GM23338 (cell line): ENCODE measurements at regions not wholly inside any gene's neighbourhood (a gene's known extent, or its start where the extent isn't known, plus 50 kb on each side); places are given as distances from the start of the nearest gene placed in this dataset.

Experiments
- ATAC-seq: fragments of 200-7000 bp; cut with Tn5 transposase; 3 replicates; pipeline ENCODE4 v1.9.1; 2020
- DNase-seq: peaks from one replicate; pipeline ENCODE4 v3.0.0-alpha.2; 2015; ENCODE audit warnings: low spot score
- H2AFZ ChIP-seq: fragments of 200-600 bp; sonication (generic); 2 replicates; pipeline ENCODE4 v1.8.0; 2016; ENCODE audit warnings: antibody characterized with exemption, mild to moderate bottlenecking, moderate library complexity
- H3F3A ChIP-seq: fragments of 200-600 bp; sonication (generic); replicated peaks from 2 replicates; pipeline ENCODE4 v1.8.0; 2017; ENCODE audit warnings: antibody characterized with exemption, mixed run types, low read depth
- H3K27ac ChIP-seq: fragments of 200-600 bp; sonication (generic); 2 replicates; pipeline ENCODE4 v1.6.1; 2016; ENCODE audit warnings: low read depth
- H3K27me3 ChIP-seq: fragments of 200-600 bp; sonication (generic); 2 replicates; pipeline ENCODE4 v1.8.0; 2016; ENCODE audit warnings: mild to moderate bottlenecking, mixed run types, moderate library complexity; ENCODE audit not compliant: insufficient read depth
- H3K36me3 ChIP-seq: fragments of 200-600 bp; sonication (generic); 2 replicates; pipeline ENCODE4 v1.8.0; 2016; ENCODE audit warnings: mild to moderate bottlenecking; ENCODE audit not compliant: insufficient read depth
- H3K4me1 ChIP-seq: fragments of 200-600 bp; sonication (generic); 2 replicates; pipeline ENCODE4 v1.8.0; 2016; ENCODE audit warnings: mild to moderate bottlenecking, moderate library complexity; ENCODE audit not compliant: insufficient read depth
- H3K4me2 ChIP-seq: fragments of 200-600 bp; sonication (generic); 2 replicates; pipeline ENCODE4 v1.7.1; 2017; ENCODE audit warnings: mixed run types
- H3K4me3 ChIP-seq: fragments of 200-600 bp; sonication (generic); 2 replicates; pipeline ENCODE4 v1.6.1; 2016; ENCODE audit warnings: mixed run types
- H3K79me2 ChIP-seq: fragments of 200-600 bp; sonication (generic); replicated peaks from 2 replicates; pipeline ENCODE4 v1.8.0; 2017; ENCODE audit warnings: mild to moderate bottlenecking; ENCODE audit not compliant: insufficient read depth
- H3K9me2 ChIP-seq: fragments of 200-600 bp; sonication (generic); 2 replicates; pipeline ENCODE4 v1.8.0; 2017; ENCODE audit not compliant: insufficient read depth
- H4K20me1 ChIP-seq: fragments of 200-600 bp; sonication (generic); replicated peaks from 2 replicates; pipeline ENCODE4 v1.8.0; 2017; ENCODE audit warnings: mild to moderate bottlenecking; ENCODE audit not compliant: insufficient read depth
- H3K27ac Mint-ChIP-seq: 2 replicates; pipeline ENCODE4 v1.8.0; 2020; ENCODE audit warnings: inconsistent platforms, mild to moderate bottlenecking, moderate library complexity, mixed read lengths
- H3K27me3 Mint-ChIP-seq: 3 replicates; pipeline ENCODE4 v1.8.0; 2022; ENCODE audit warnings: low read depth, mild to moderate bottlenecking, moderate library complexity, mixed read lengths, inconsistent platforms; ENCODE audit not compliant: insufficient read depth, poor library complexity
- H3K36me3 Mint-ChIP-seq: 3 replicates; pipeline ENCODE4 v1.8.0; 2021; ENCODE audit warnings: low read depth, mild to moderate bottlenecking, inconsistent platforms, moderate library complexity, mixed read lengths
- H3K4me1 Mint-ChIP-seq: 3 replicates; pipeline ENCODE4 v1.8.0; 2020; ENCODE audit warnings: mild to moderate bottlenecking, inconsistent platforms, mixed read lengths
- H3K4me3 Mint-ChIP-seq: 3 replicates; pipeline ENCODE4 v1.8.0; 2021; ENCODE audit warnings: moderate library complexity, mild to moderate bottlenecking, inconsistent platforms, mixed read lengths
- H3K9me3 Mint-ChIP-seq: 3 replicates; pipeline ENCODE4 v1.8.0; 2020; ENCODE audit warnings: moderate library complexity, mild to moderate bottlenecking, inconsistent platforms, mixed read lengths
- CREB1 ChIP-seq: fragments of 250-450 bp; sonication (Bioruptor Pico); IDR thresholded peaks from 2 replicates; pipeline ENCODE4 v1.5.0; 2020; ENCODE audit warnings: low read depth, mild to moderate bottlenecking, moderate library complexity
- CTCF ChIP-seq, 2 experiments: fragments of 200-600 bp in 1 of 2; sonication (generic) in 1 of 2; conservative IDR thresholded peaks; 2 replicates each; pipeline versions ENCODE4 v1.5.1 to v1.6.1; 2016 to 2017; ENCODE audit warnings: antibody characterized with exemption in 2 of 2, low read depth in 2 of 2, mild to moderate bottlenecking in 2 of 2, moderate library complexity in 1 of 2
- EZH2 ChIP-seq: fragments of 200-600 bp; sonication (generic); IDR thresholded peaks from one replicate; pipeline ENCODE4 v1.8.0; 2017; ENCODE audit warnings: antibody characterized with exemption, mild to moderate bottlenecking, low read depth; ENCODE audit not compliant: unreplicated experiment
- EZH2phosphoT487 ChIP-seq: fragments of 200-600 bp; sonication (generic); IDR thresholded peaks from one replicate; pipeline ENCODE4 v1.8.1; 2018; ENCODE audit warnings: antibody characterized with exemption; ENCODE audit not compliant: unreplicated experiment
- JUNB ChIP-seq: IDR thresholded peaks from one replicate; pipeline ENCODE4 v1.6.1; 2016; ENCODE audit warnings: antibody characterized with exemption; ENCODE audit not compliant: unreplicated experiment
- NANOG ChIP-seq: IDR thresholded peaks from 2 replicates; pipeline ENCODE4 v1.6.1; 2016; ENCODE audit warnings: antibody characterized with exemption, borderline replicate concordance
- POLR2AphosphoS5 ChIP-seq: IDR thresholded peaks from 2 replicates; pipeline ENCODE4 v1.6.1; 2016; ENCODE audit warnings: antibody characterized with exemption, low read depth
- STAT1 ChIP-seq: IDR thresholded peaks from one replicate; pipeline ENCODE4 v1.6.1; 2016; ENCODE audit warnings: antibody characterized with exemption; ENCODE audit not compliant: unreplicated experiment
- ZNF114 ChIP-seq: fragments of 250-450 bp; sonication (Bioruptor Pico); IDR thresholded peaks from 2 replicates; pipeline ENCODE4 v1.5.0; 2020; ENCODE audit warnings: mild to moderate bottlenecking, moderate library complexity
- ZNF331 ChIP-seq: fragments of 250-450 bp; sonication (Bioruptor Pico); IDR thresholded peaks from 2 replicates; pipeline ENCODE4 v1.5.0; 2020; ENCODE audit warnings: low read depth, mild to moderate bottlenecking, moderate library complexity
- TF ChIP-seq, protein P1 (sequence below): IDR thresholded peaks from 2 replicates; pipeline ENCODE4 v1.6.1; 2016; ENCODE audit warnings: antibody characterized with exemption
- TF ChIP-seq, protein P2 (sequence below): fragments of 250-450 bp; sonication (Bioruptor Pico); IDR thresholded peaks from 2 replicates; pipeline ENCODE4 v1.5.0; 2020; ENCODE audit warnings: mild to moderate bottlenecking, moderate library complexity
- TF ChIP-seq, protein P3 (sequence below): IDR thresholded peaks from one replicate; pipeline ENCODE4 v1.6.1; 2018; ENCODE audit warnings: antibody characterized with exemption; ENCODE audit not compliant: unreplicated experiment

DNA sequence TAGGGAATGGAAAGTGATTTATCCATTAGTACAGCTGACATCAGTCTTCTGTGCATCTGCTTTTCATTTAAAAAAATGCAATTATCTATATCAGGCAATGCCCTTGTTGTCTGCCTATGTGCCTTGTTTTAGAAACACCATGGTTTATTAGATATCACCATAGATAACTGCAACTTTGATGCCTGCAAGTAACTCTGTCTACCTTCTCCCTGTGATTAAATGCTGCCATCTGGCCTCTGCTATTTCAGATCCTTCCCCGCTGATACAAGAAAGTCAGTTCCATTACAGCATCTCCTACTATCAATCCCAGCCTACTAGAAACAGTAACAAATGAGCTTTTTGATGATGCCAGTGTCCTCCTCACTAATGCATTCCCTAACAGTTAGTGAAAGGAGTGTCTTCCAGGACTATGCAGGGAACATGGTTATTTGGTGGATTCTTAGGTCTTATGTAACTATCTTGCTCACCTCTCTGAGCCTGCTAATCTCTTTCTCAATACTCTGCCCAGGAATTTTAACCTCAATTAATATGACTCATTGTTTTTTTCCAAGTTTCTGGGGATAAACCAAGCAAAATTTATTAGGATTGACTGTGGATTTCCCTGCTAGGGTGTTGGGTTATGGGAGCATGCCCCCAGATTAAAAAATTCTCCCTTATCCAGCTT lies 444.9 kb downstream of the RAPGEF2 start:
- Histone ChIP-seq H3K27me3 (no peaks in the 10 kb centered on the region), H3K27ac (no peak overlapping the region), H3K4me2 (no peak overlapping the region), H3K4me3 (no peak overlapping the region), H3F3A (no peaks in the 10 kb centered on the region), H2AFZ (0 out of 2 replicates have a peak overlapping the region, but pooled peaks have one; percentile 10), H3K36me3 (no peaks in the 10 kb centered on the region), H3K4me1 (no peaks in the 10 kb centered on the region; the same call in 1 of the 2 replicates), H3K79me2 (no peaks in the 10 kb centered on the region), H4K20me1 (no peaks in the 10 kb centered on the region), H3K9me2 (peaks cover 16% of the 10 kb centered on the region; the same call in 1 of the 2 replicates)
- ATAC-seq (no peak), DNase-seq (no peak)
- H3K9me3 Mint-ChIP-seq: no peaks in the 10 kb centered on the region
- no peaks in the 10 kb centered on the region for H3K27me3 Mint-ChIP-seq
- no peaks in the 10 kb centered on the region for H3K36me3 Mint-ChIP-seq
- no peak overlapping the region for H3K4me3 Mint-ChIP-seq
- H3K27ac Mint-ChIP-seq: no peak overlapping the region
- H3K4me1 Mint-ChIP-seq: no peaks in the 10 kb centered on the region; the same call in 2 of the 3 replicates
- TF ChIP-seq CREB1 (CRISPR knock-in tag) (no peak), EZH2phosphoT487 (no peak), NANOG (no peak), CTCF (conservative IDR thresholded peaks at IDR 0.05; ENCODE audit: low read depth in 2 of 2) (no peak), ZNF331 (no peak), ZNF114 (CRISPR knock-in tag) (no peak), JUNB (no peak), EZH2 (no peak), POLR2AphosphoS5 (no peak), STAT1 (no peak)
- TF ChIP-seq, protein P1, sequence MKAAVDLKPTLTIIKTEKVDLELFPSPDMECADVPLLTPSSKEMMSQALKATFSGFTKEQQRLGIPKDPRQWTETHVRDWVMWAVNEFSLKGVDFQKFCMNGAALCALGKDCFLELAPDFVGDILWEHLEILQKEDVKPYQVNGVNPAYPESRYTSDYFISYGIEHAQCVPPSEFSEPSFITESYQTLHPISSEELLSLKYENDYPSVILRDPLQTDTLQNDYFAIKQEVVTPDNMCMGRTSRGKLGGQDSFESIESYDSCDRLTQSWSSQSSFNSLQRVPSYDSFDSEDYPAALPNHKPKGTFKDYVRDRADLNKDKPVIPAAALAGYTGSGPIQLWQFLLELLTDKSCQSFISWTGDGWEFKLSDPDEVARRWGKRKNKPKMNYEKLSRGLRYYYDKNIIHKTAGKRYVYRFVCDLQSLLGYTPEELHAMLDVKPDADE: no peak
- TF ChIP-seq, protein P2, sequence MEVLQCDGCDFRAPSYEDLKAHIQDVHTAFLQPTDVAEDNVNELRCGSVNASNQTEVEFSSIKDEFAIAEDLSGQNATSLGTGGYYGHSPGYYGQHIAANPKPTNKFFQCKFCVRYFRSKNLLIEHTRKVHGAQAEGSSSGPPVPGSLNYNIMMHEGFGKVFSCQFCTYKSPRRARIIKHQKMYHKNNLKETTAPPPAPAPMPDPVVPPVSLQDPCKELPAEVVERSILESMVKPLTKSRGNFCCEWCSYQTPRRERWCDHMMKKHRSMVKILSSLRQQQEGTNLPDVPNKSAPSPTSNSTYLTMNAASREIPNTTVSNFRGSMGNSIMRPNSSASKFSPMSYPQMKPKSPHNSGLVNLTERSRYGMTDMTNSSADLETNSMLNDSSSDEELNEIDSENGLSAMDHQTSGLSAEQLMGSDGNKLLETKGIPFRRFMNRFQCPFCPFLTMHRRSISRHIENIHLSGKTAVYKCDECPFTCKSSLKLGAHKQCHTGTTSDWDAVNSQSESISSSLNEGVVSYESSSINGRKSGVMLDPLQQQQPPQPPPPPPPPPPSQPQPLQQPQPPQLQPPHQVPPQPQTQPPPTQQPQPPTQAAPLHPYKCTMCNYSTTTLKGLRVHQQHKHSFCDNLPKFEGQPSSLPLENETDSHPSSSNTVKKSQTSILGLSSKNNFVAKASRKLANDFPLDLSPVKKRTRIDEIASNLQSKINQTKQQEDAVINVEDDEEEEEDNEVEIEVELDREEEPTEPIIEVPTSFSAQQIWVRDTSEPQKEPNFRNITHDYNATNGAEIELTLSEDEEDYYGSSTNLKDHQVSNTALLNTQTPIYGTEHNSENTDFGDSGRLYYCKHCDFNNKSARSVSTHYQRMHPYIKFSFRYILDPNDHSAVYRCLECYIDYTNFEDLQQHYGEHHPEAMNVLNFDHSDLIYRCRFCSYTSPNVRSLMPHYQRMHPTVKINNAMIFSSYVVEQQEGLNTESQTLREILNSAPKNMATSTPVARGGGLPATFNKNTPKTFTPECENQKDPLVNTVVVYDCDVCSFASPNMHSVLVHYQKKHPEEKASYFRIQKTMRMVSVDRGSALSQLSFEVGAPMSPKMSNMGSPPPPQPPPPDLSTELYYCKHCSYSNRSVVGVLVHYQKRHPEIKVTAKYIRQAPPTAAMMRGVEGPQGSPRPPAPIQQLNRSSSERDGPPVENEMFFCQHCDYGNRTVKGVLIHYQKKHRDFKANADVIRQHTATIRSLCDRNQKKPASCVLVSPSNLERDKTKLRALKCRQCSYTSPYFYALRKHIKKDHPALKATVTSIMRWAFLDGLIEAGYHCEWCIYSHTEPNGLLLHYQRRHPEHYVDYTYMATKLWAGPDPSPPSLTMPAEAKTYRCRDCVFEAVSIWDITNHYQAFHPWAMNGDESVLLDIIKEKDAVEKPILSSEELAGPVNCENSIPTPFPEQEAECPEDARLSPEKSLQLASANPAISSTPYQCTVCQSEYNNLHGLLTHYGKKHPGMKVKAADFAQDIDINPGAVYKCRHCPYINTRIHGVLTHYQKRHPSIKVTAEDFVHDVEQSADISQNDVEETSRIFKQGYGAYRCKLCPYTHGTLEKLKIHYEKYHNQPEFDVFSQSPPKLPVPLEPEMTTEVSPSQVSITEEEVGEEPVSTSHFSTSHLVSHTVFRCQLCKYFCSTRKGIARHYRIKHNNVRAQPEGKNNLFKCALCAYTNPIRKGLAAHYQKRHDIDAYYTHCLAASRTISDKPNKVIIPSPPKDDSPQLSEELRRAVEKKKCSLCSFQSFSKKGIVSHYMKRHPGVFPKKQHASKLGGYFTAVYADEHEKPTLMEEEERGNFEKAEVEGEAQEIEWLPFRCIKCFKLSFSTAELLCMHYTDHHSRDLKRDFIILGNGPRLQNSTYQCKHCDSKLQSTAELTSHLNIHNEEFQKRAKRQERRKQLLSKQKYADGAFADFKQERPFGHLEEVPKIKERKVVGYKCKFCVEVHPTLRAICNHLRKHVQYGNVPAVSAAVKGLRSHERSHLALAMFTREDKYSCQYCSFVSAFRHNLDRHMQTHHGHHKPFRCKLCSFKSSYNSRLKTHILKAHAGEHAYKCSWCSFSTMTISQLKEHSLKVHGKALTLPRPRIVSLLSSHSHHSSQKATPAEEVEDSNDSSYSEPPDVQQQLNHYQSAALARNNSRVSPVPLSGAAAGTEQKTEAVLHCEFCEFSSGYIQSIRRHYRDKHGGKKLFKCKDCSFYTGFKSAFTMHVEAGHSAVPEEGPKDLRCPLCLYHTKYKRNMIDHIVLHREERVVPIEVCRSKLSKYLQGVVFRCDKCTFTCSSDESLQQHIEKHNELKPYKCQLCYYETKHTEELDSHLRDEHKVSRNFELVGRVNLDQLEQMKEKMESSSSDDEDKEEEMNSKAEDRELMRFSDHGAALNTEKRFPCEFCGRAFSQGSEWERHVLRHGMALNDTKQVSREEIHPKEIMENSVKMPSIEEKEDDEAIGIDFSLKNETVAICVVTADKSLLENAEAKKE (CRISPR knock-in tag): no peak
- TF ChIP-seq, protein P3, sequence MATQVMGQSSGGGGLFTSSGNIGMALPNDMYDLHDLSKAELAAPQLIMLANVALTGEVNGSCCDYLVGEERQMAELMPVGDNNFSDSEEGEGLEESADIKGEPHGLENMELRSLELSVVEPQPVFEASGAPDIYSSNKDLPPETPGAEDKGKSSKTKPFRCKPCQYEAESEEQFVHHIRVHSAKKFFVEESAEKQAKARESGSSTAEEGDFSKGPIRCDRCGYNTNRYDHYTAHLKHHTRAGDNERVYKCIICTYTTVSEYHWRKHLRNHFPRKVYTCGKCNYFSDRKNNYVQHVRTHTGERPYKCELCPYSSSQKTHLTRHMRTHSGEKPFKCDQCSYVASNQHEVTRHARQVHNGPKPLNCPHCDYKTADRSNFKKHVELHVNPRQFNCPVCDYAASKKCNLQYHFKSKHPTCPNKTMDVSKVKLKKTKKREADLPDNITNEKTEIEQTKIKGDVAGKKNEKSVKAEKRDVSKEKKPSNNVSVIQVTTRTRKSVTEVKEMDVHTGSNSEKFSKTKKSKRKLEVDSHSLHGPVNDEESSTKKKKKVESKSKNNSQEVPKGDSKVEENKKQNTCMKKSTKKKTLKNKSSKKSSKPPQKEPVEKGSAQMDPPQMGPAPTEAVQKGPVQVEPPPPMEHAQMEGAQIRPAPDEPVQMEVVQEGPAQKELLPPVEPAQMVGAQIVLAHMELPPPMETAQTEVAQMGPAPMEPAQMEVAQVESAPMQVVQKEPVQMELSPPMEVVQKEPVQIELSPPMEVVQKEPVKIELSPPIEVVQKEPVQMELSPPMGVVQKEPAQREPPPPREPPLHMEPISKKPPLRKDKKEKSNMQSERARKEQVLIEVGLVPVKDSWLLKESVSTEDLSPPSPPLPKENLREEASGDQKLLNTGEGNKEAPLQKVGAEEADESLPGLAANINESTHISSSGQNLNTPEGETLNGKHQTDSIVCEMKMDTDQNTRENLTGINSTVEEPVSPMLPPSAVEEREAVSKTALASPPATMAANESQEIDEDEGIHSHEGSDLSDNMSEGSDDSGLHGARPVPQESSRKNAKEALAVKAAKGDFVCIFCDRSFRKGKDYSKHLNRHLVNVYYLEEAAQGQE: no peak
